Vagina (tissue), 2 donors: ENCODE measurements at regions not wholly inside any gene's neighbourhood (a gene's known extent, or its start where the extent isn't known, plus 50 kb on each side); places are given as distances from the start of the nearest gene placed in this dataset.

ENCODE experiments used
- POLR2A ChIP-seq, 2 donors: fragments of 450-650 bp; IDR thresholded peaks; one replicate each; pipeline ENCODE4 v1.6.1; 2017; ENCODE audit warnings: antibody characterized with exemption in 2 of 2, mild to moderate bottlenecking in 2 of 2, moderate library complexity in 2 of 2
- TF ChIP-seq, protein P1 (sequence below), 3 experiments: fragments of 450-650 bp in 2 of 3; fragments of 200-600 bp in 1 of 3; sonication (generic) in 1 of 3; IDR thresholded peaks; one replicate each; pipeline ENCODE4 v1.5.1; 2017 to 2019; ENCODE audit warnings: antibody characterized with exemption in 3 of 3, mild to moderate bottlenecking in 2 of 3, moderate library complexity in 2 of 3

DNA sequence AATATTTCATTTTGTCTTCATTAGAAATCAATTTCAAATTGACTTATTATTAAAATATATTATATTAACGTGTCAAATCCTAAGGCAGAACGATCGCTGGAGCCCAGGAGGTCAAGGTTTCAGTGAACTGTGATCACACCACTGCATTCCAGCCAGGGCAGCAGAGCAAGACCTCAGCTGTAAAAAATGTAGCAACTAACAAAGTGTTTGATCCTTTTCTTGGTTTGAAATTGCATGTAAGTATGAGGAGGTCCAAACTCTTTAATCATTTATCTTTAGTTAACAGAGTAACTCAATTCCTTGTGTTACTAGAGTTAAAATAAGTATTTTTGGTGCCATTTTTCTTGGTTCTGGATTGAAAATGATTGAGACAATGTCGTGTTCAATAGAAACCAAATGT lies 1033.9 kb downstream of the NLGN4X start:
- TF ChIP-seq, protein P1, sequence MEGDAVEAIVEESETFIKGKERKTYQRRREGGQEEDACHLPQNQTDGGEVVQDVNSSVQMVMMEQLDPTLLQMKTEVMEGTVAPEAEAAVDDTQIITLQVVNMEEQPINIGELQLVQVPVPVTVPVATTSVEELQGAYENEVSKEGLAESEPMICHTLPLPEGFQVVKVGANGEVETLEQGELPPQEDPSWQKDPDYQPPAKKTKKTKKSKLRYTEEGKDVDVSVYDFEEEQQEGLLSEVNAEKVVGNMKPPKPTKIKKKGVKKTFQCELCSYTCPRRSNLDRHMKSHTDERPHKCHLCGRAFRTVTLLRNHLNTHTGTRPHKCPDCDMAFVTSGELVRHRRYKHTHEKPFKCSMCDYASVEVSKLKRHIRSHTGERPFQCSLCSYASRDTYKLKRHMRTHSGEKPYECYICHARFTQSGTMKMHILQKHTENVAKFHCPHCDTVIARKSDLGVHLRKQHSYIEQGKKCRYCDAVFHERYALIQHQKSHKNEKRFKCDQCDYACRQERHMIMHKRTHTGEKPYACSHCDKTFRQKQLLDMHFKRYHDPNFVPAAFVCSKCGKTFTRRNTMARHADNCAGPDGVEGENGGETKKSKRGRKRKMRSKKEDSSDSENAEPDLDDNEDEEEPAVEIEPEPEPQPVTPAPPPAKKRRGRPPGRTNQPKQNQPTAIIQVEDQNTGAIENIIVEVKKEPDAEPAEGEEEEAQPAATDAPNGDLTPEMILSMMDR (IDR thresholded peaks at IDR 0.05) = no peak
- TF ChIP-seq POLR2A (IDR thresholded peaks at IDR 0.05) = no peak
